Astrocyte of the spinal cord (primary cell): ENCODE measurements at regions not wholly inside any gene's neighbourhood (a gene's known extent, or its start where the extent isn't known, plus 50 kb on each side); places are given as distances from the start of the nearest gene placed in this dataset.

Experiments used
- DNase-seq: peaks from one replicate; pipeline ENCODE4 v3.0.0; 2011; ENCODE audit warnings: low read depth, low spot score
- H3K4me3 ChIP-seq: 2 replicates; pipeline ENCODE4 v1.5.1; 2011; ENCODE audit warnings: low read depth, mild to moderate bottlenecking, low read length, moderate library complexity
- CTCF ChIP-seq: IDR thresholded peaks from 2 replicates; pipeline ENCODE4 v1.5.1; 2012; ENCODE audit warnings: low read depth, mild to moderate bottlenecking, low read length, inconsistent platforms
- in situ Hi-C: cut with HindIII; loops from 2 replicates; pipeline ENCODE4 v1.10.0; 2017; ENCODE audit warnings: low sequenced_read_pairs

- in situ Hi-C loops, result no loop called here
- H3K4me3 ChIP-seq, result no peak overlapping the region
- TF ChIP-seq CTCF, result no peak
- DNase-seq, result no peak
Observed at GRCh38 chr4:152161676-152162330, 374.1 kb downstream of the FBXW7 start.

GRCh38 chr4:152160225-152160800 is 375.6 kb downstream of the FBXW7 start:
- TF ChIP-seq CTCF, result no peak
- in situ Hi-C loops, result no loop called here
- H3K4me3 ChIP-seq, result no peak overlapping the region
- no peak for DNase-seq

GRCh38 chr4:152159773-152160172 is 376.1 kb downstream of the FBXW7 start:
- in situ Hi-C loops, result no loop called here
- no peak overlapping the region for H3K4me3 ChIP-seq
- no peak for TF ChIP-seq CTCF
- no peak for DNase-seq

GRCh38 chr4:152158225-152158624 is 377.7 kb downstream of the FBXW7 start:
- in situ Hi-C loops, result no loop called here
- no peak overlapping the region for H3K4me3 ChIP-seq
- DNase-seq, result no peak
- TF ChIP-seq CTCF, result no peak

GRCh38 chr4:152157629-152158028 is 378.3 kb downstream of the FBXW7 start:
- TF ChIP-seq CTCF, result no peak
- no peak overlapping the region for H3K4me3 ChIP-seq
- in situ Hi-C loops, result no loop called here
- no peak for DNase-seq

- TF ChIP-seq CTCF, result no peak
- no peak for DNase-seq
- in situ Hi-C loops, result no loop called here
- H3K4me3 ChIP-seq, result no peak overlapping the region
Observed at GRCh38 chr4:152156442-152156841, 379.4 kb downstream of the FBXW7 start.
